IMR-90 (cell line): ENCODE measurements at regions not wholly inside any gene's neighbourhood (a gene's known extent, or its start where the extent isn't known, plus 50 kb on each side); places are given as distances from the start of the nearest gene placed in this dataset.

Source experiments
- ATAC-seq: fragments of 200-7000 bp; cut with Tn5 transposase; 2 replicates; pipeline ENCODE4 v1.9.1; 2020; ENCODE audit warnings: low read depth, mild to moderate bottlenecking, moderate library complexity
- BruUV-seq: library from RNA; stranded (reverse); fragments of 400-500 nt; replicated peaks from 2 replicates; lab custom pipeline; 2021; lab: Mats Ljungman, UMichigan
- CTCF ChIA-PET: fragments of 300-600 bp; formaldehyde crosslinking; extraction: SDS; loops from one replicate; lab custom pipeline; 2021; ENCODE audit warnings: antibody characterized with exemption; lab: Yijun Ruan, JAX
- POLR2A ChIA-PET: fragments of 300-600 bp; sonication (Branson Sonifier 250); formaldehyde crosslinking; loops from one replicate; lab custom pipeline; 2022; ENCODE audit warnings: antibody characterized with exemption; ENCODE audit not compliant: unreplicated experiment; lab: Charles Lee
- DNase-seq: peaks from one replicate; pipeline ENCODE4 v3.0.0; 2013
- H2AFZ ChIP-seq: replicated peaks from 2 replicates; pipeline ENCODE3; 2013; ENCODE audit warnings: low read length, mild to moderate bottlenecking; ENCODE audit not compliant: poor library complexity
- H2AK5ac ChIP-seq: 2 replicates; pipeline ENCODE4 v1.6.1; 2013; ENCODE audit warnings: low read depth, low read length, inconsistent platforms
- H2AK9ac ChIP-seq: replicated peaks from 2 replicates; pipeline ENCODE3; 2013; ENCODE audit warnings: mild to moderate bottlenecking, low read depth, low read length, moderate library complexity; ENCODE audit not compliant: poor library complexity
- H2BK120ac ChIP-seq: 2 replicates; pipeline ENCODE4 v1.6.1; 2013; ENCODE audit warnings: low read depth, low read length, inconsistent platforms
- H2BK15ac ChIP-seq: 3 replicates; pipeline ENCODE4 v1.6.1; 2013; ENCODE audit warnings: low read depth, low read length, inconsistent platforms
- H2BK20ac ChIP-seq: 2 replicates; pipeline ENCODE4 v1.6.1; 2013; ENCODE audit warnings: low read depth, mild to moderate bottlenecking, inconsistent platforms, low read length, moderate library complexity
- H2BK5ac ChIP-seq: 2 replicates; pipeline ENCODE4 v1.6.1; 2013; ENCODE audit warnings: mild to moderate bottlenecking, low read depth, low read length, inconsistent platforms; ENCODE audit not compliant: poor library complexity, severe bottlenecking
- H3K14ac ChIP-seq: replicated peaks from 2 replicates; pipeline ENCODE4 v1.6.1; 2013; ENCODE audit warnings: low read depth, low read length, inconsistent platforms
- H3K18ac ChIP-seq: 2 replicates; pipeline ENCODE4 v1.6.1; 2013; ENCODE audit warnings: low read depth, low read length, control low read depth
- H3K23ac ChIP-seq: 2 replicates; pipeline ENCODE4 v1.6.1; 2013; ENCODE audit warnings: low read depth, low read length, inconsistent platforms
- H3K27ac ChIP-seq: 2 replicates; pipeline ENCODE4 v1.5.1; 2013; ENCODE audit warnings: mild to moderate bottlenecking, control low read depth, low read length; ENCODE audit not compliant: insufficient read depth
- H3K27me3 ChIP-seq: 2 replicates; pipeline ENCODE4 v1.6.1; 2013; ENCODE audit warnings: low read length; ENCODE audit not compliant: control insufficient read depth, insufficient read depth
- H3K36me3 ChIP-seq: 2 replicates; pipeline ENCODE4 v1.6.1; 2013; ENCODE audit warnings: low read length, mixed read lengths; ENCODE audit not compliant: control insufficient read depth, insufficient read depth
- H3K4ac ChIP-seq: 2 replicates; pipeline ENCODE4 v1.6.1; 2013; ENCODE audit warnings: low read depth, low read length, inconsistent platforms
- H3K4me1 ChIP-seq: 2 replicates; pipeline ENCODE4 v1.6.1; 2013; ENCODE audit warnings: low read length, mixed read lengths; ENCODE audit not compliant: control insufficient read depth, insufficient read depth
- H3K4me2 ChIP-seq: 2 replicates; pipeline ENCODE4 v1.6.1; 2013; ENCODE audit warnings: low read depth, mild to moderate bottlenecking, control low read depth, low read length, moderate library complexity
- H3K4me3 ChIP-seq: 2 replicates; pipeline ENCODE4 v1.5.1; 2013; ENCODE audit warnings: low read depth, mild to moderate bottlenecking, control low read depth, low read length, moderate library complexity; ENCODE audit not compliant: insufficient read depth
- H3K56ac ChIP-seq: 2 replicates; pipeline ENCODE4 v1.6.1; 2013; ENCODE audit warnings: low read length, inconsistent platforms; ENCODE audit not compliant: insufficient read depth; ENCODE audit errors: extremely low read depth
- H3K79me1 ChIP-seq, 2 experiments: 2 replicates each; pipeline ENCODE4 v1.6.1; 2013; ENCODE audit warnings: low read length in 2 of 2, inconsistent platforms in 1 of 2, low read depth in 1 of 2
- H3K9ac ChIP-seq: 2 replicates; pipeline ENCODE4 v1.6.1; 2013; ENCODE audit warnings: low read depth, low read length, control low read depth
- H3K9me1 ChIP-seq: 2 replicates; pipeline ENCODE4 v1.6.1; 2013; ENCODE audit warnings: low read length, inconsistent platforms; ENCODE audit not compliant: insufficient read depth
- H3K9me3 ChIP-seq: 2 replicates; pipeline ENCODE4 v1.6.1; 2013; ENCODE audit warnings: low read length; ENCODE audit not compliant: control insufficient read depth, insufficient read depth
- H4K20me1 ChIP-seq: 2 replicates; pipeline ENCODE4 v1.6.1; 2013; ENCODE audit warnings: low read length, inconsistent platforms; ENCODE audit not compliant: insufficient read depth
- H4K5ac ChIP-seq: 2 replicates; pipeline ENCODE4 v1.6.1; 2013; ENCODE audit warnings: mild to moderate bottlenecking, low read depth, low read length, control low read depth
- H4K8ac ChIP-seq, 2 experiments: 2 replicates each; pipeline ENCODE4 v1.6.1; 2013; ENCODE audit warnings: low read depth in 2 of 2, low read length in 2 of 2, control low read depth in 1 of 2, inconsistent platforms in 1 of 2
- H4K91ac ChIP-seq: 2 replicates; pipeline ENCODE4 v1.6.1; 2013; ENCODE audit warnings: low read depth, low read length, inconsistent platforms; ENCODE audit not compliant: insufficient read depth
- CHD1 ChIP-seq: IDR thresholded peaks from 2 replicates; pipeline ENCODE4 v1.6.1; 2012; ENCODE audit warnings: low read depth, low read length, improper control_type of control experiment
- CTCF ChIP-seq: conservative IDR thresholded peaks from 2 replicates; pipeline ENCODE4 v1.5.1; 2012; ENCODE audit warnings: mild to moderate bottlenecking, low read depth, low read length, improper control_type of control experiment
- FOS ChIP-seq: fragments of 150-350 bp; IDR thresholded peaks from 2 replicates; pipeline ENCODE4 v1.6.1; 2016; ENCODE audit warnings: low read depth, low read length
- MAFK ChIP-seq: IDR thresholded peaks from 2 replicates; pipeline ENCODE4 v1.6.1; 2012; ENCODE audit warnings: low read depth, low read length, improper control_type of control experiment
- MAZ ChIP-seq: IDR thresholded peaks from 2 replicates; pipeline ENCODE4 v1.6.1; 2012; ENCODE audit warnings: low read depth, mild to moderate bottlenecking, low read length, improper control_type of control experiment, moderate library complexity, borderline replicate concordance
- MXI1 ChIP-seq: IDR thresholded peaks from 2 replicates; pipeline ENCODE4 v1.6.1; 2012; ENCODE audit warnings: low read depth, mild to moderate bottlenecking, low read length, moderate library complexity, borderline replicate concordance
- NFE2L2 ChIP-seq: fragments of 150-350 bp; IDR thresholded peaks from 2 replicates; pipeline ENCODE4 v1.6.1; 2016; ENCODE audit warnings: low read depth, mild to moderate bottlenecking, low read length
- POLR2A ChIP-seq: IDR thresholded peaks from 2 replicates; pipeline ENCODE4 v1.6.1; 2012; ENCODE audit warnings: mild to moderate bottlenecking, low read depth, low read length
- RAD21 ChIP-seq: IDR thresholded peaks from 2 replicates; pipeline ENCODE4 v1.6.1; 2012; ENCODE audit warnings: low read length, improper control_type of control experiment
- RCOR1 ChIP-seq: IDR thresholded peaks from 2 replicates; pipeline ENCODE4 v1.6.1; 2012; ENCODE audit warnings: mild to moderate bottlenecking, low read length, improper control_type of control experiment; ENCODE audit not compliant: insufficient replicate concordance
- RFX5 ChIP-seq: IDR thresholded peaks from 2 replicates; pipeline ENCODE4 v1.8.0; 2012; ENCODE audit warnings: low read depth, mild to moderate bottlenecking, low read length, moderate library complexity
- SMC3 ChIP-seq: fragments of 150-350 bp; IDR thresholded peaks from 2 replicates; pipeline ENCODE4 v1.6.1; 2016; ENCODE audit warnings: low read depth, mild to moderate bottlenecking, antibody characterized with exemption, low read length, moderate library complexity
- WGBS, 2 experiments: methylation state at CpG; one replicate each; pipeline versions ENCODE4 v1.1.5 to v1.1.7; 2013; ENCODE audit warnings: missing lambda C conversion rate in 2 of 2; ENCODE audit not compliant: insufficient read length in 1 of 2; ENCODE audit errors: extremely low coverage in 2 of 2; 5-methylcytosine and 5-hydroxymethylcytosine counted together
- dilution Hi-C: fragments of 300-500 bp; cut with HindIII; formaldehyde crosslinking; loops from one replicate; pipeline ENCODE4 v1.14.3; 2018; ENCODE audit warnings: low sequenced_read_pairs; ENCODE audit not compliant: unreplicated experiment
- in situ Hi-C: fragments of 300-500 bp; cut with MboI; formaldehyde crosslinking; loops from 3 replicates; pipeline ENCODE4 v1.14.3; 2019; ENCODE audit warnings: low sequenced_read_pairs, inconsistent platforms, mixed read lengths
- intact Hi-C: fragments of 100-400 bp; cut with micrococcal nuclease; formaldehyde crosslinking; loops from 2 replicates; pipeline ENCODE4 v1.10.0; 2022

- Histone ChIP-seq H3K79me1 (no peaks in the 10 kb centered on the region), H2BK120ac (no peak overlapping the region), H3K27ac (no peak overlapping the region), H3K4me1 (no peaks in the 10 kb centered on the region), H3K4me3 (no peak overlapping the region), H4K20me1 (no peaks in the 10 kb centered on the region), H3K4ac (no peak overlapping the region), H4K91ac (no peak overlapping the region), H4K8ac (no peak overlapping the region), H3K27me3 (no peaks in the 10 kb centered on the region), H3K36me3 (no peaks in the 10 kb centered on the region), H3K18ac (no peak overlapping the region), H3K14ac (no peak overlapping the region), H3K23ac (no peak overlapping the region), H3K56ac (no peak overlapping the region), H2BK15ac (no peak overlapping the region), H3K9me3 (peaks cover 8% of the 10 kb centered on the region), H2BK20ac (no peak overlapping the region), H3K4me2 (no peak overlapping the region), H2AK9ac (no peak overlapping the region), H2AK5ac (no peak overlapping the region), H4K5ac (no peak overlapping the region), H2BK5ac (no peak overlapping the region), H3K9me1 (no peaks in the 10 kb centered on the region), H2AFZ (no peak overlapping the region), H3K9ac (no peak overlapping the region)
- WGBS, 2 experiments: no CpG with 5 or more reads among the region's 1 CpG
- no peak for DNase-seq
- ChIA-PET CTCF (no interaction called here), POLR2A (no interaction called here)
- dilution Hi-C loops: no loop called here
- no peak for ATAC-seq
- BruUV-seq: no TSS peak
- in situ Hi-C loops: no loop called here
- intact Hi-C loops: no loop called here
- TF ChIP-seq CHD1 (no peak), RFX5 (no peak), MXI1 (no peak), POLR2A (no peak), MAFK (no peak), FOS (no peak), NFE2L2 (no peak), CTCF (no peak), RAD21 (no peak), RCOR1 (no peak), SMC3 (no peak), MAZ (no peak)
These were observed 288.0 kb downstream of the DOK5 start for GRCh38 chr20:54763366-54763765.
